ENCODE measurements at regions not wholly inside any gene's neighbourhood (a gene's known extent, or its start where the extent isn't known, plus 50 kb on each side); places are given as distances from the start of the nearest gene placed in this dataset.
"Not testable (repeated sequence)": the region's sequence is repeated elsewhere in the genome, so short reads cannot be mapped to it uniquely, and the experiment has no call there.

- no peak for DNase-seq
These were observed 84.0 kb downstream of the FMO4 start for GRCh38 chr1:171397851-171398469.

GRCh38 chr1:171403393-171403792 is 81.9 kb upstream of the PRRC2C start:
- no peak for DNase-seq

- DNase-seq, result no peak
These were observed 80.0 kb upstream of the PRRC2C start for GRCh38 chr1:171405391-171405714.

GRCh38 chr1:171413557-171413956 is 71.8 kb upstream of the PRRC2C start:
- not testable (repeated sequence) for DNase-seq

GRCh38 chr1:171418546-171418945 is 66.8 kb upstream of the PRRC2C start:
- no peak for DNase-seq

DNA sequence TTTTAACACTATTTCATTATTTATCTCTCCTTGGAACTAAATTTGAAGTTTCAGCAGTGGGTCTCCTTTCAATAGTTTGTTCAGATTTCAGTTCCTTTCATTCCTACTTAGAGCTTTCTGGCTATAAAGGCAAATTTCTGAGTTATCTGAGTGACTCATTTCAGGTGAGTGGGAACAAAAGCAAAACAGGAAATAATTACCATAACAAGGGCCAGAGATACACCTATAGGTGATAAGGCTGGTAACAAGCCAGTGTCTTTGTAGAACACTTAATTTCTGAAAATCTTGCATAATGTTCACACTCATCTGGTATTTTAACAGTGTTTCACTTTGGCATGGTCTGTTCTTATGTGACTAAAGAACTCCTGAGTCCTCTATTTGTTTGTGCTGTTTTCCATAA is 64.5 kb upstream of the PRRC2C start:
- no peak for DNase-seq

GRCh38 chr1:171421413-171422020 is 63.8 kb upstream of the PRRC2C start:
- DNase-seq, result no peak

DNA sequence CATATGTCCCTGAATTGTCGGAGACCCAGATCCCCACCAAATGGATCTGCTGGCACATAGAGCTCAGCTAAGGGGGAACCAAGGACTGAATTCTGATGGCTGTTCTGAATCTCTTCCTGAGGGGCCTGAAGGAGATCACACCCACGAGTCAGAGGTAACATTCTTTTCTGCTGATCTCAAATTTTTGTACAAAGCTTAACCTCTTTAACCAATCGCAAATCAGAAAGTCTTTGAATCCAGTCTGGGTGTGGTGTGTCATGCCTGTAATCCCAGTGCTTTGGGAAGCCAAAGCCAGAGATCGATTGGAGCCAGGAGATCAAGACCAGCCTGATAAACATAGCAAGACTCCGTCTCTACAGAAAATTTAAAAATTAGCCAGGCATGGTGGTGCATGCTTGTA is 62.8 kb upstream of the PRRC2C start:
- DNase-seq, result no peak

DNA sequence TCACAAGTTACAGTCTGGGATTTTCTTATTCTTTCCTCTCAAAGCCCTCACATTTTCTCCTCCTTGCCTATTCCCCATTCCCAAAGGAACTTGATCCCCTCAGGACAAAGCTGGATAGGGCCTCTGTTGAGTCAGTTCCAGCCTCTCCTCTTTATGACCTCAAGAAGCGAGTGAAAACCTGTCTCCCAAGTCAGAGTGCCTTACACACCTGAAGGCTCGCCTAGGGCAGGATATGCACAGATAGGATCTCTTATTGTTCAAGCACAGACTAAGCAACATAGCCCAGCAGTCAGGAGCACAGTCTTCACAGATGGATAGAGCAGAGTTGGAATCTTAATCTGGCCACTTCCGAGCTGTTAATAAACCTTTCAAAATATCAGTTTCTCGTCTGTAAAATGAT is 60.8 kb upstream of the PRRC2C start:
- no peak for DNase-seq

DNA sequence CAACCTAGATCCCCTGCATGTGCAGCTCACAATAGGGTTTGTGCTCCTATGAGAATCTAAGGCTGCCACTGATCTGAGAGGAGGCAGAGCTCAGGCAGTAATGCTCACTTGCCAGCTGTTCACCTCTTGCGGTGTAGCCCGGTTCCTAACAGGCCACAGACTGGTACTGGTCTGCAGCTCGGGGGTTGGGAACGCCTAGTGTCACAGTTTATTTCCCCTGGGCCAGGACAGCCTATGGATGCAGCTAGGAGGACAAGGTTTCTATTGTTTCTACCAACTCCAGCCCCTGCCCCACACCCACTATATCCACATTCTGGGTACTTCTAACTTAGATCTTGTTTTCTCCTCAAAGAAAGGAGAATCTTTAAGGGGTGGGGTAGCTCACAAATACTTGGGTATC is 58.7 kb upstream of the PRRC2C start:
- no peak for DNase-seq

- DNase-seq, result no peak
These were observed 57.4 kb upstream of the PRRC2C start for GRCh38 chr1:171427852-171428471.

DNA sequence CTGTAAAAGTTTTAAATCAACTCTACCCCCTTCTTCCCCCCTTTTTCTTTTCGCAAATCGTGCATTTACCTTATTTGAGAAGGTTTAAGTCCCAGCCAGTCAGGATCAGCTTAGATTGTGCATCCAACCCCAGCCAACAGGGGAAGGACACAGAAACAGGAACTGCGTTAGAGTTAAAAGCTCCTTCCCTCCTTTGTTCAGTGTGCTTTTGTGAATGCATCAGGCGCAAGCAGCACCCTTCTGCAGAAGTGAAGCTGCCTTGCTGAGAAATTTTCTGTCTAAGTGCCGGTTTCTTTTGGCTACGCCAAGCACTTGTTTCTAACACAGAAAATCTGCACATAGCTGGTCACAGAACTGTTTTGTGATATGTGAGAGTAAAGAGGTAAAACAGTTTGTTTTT is 56.2 kb upstream of the PRRC2C start:
- DNase-seq, result no peak

DNA sequence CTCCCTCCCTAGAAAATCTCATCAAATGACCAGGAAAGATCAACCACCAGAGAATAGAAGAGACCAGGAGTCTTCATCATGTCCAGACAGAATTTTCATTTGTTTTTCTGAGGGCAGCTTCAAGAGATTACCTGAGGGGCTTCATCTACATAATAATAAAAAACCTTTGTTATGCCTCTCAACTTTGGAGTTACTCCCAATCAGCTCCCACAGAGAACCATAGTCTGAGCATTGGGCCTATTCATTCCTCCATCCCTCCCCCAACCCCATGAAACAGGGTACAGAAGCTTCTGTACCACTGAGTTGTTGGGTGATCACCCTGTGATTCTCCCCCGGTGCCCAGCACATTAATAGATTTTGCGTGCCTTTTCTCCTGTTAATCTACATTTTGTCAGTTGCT is 53.3 kb upstream of the PRRC2C start:
- no peak for DNase-seq

DNA sequence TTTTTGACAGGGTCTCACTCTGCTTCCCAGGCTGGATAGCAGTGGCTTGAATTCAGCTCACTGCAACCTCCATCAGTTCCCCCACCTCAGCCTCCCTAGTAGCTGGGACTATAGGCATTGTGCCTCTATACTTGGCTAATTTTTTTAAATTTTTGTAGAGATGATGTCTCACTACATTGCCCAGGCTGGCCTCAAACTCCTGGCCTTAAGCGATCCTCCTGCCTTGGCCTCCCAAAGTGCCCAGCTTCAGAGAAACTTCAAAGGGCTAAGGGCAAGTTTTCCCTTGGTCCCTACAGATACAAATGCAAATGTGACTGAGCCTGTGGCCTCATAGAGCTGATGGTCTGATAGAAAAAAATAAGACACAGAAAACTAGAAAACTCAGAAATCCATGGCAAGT is 52.9 kb upstream of the PRRC2C start:
- no peak for DNase-seq

- no peak for DNase-seq
These were observed 51.9 kb upstream of the PRRC2C start for GRCh38 chr1:171433451-171433850.

DNA sequence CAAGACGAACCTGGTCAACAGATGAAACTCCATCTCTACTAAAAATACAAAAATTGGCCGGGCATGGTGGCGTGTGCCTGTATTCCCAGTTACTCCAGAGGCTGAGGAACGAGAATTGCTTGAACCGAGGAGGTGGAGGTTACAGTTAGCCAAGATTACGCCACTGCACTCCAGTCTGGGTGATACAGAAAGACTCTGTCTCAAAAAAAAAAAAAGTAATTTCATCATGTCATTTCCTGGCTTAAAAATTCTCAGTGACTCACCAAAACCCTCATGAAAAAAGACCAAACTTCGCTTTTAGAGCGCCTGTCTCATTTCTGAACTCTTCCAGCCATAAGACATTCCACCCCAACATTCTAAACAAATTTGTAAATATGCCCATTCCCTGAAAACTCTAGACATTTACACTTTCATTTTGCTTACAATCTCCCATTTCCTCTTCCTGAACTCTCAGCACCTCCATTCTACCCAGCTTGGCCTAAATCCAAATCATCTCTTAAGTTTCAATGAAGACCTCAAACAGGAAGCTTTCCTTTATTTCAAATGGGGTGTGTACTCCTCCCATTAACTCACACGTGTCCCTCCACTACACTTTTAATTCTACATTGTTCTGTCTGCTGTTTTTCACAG is 50.5 kb upstream of the PRRC2C start:
- DNase-seq, result peak; percentile 48

Measured in GOT3 (cell line).